Stimulated activated effector memory CD8-positive, alpha-beta T cell treated with anti-CD3 and anti-CD28 coated beads, Interleukin-12 subunit alpha, Interleukin-12 subunit beta, amount 100 ng/mL, for 72 hours (primary cell): ENCODE measurements at regions not wholly inside any gene's neighbourhood (a gene's known extent, or its start where the extent isn't known, plus 50 kb on each side); places are given as distances from the start of the nearest gene placed in this dataset.

ENCODE experiments used
- ATAC-seq: fragments of 150-1000 bp; cut with Tn5 transposase; 2 replicates; pipeline ENCODE4 v1.10.0; 2021
- DNase-seq, 2 donors: peaks; one replicate each; pipeline ENCODE4 v3.0.0; 2021 to 2022; ENCODE audit warnings: low spot score in 2 of 2
- H3K27ac Mint-ChIP-seq: one replicate; pipeline ENCODE4 v1.8.0; 2022; ENCODE audit warnings: mild to moderate bottlenecking, mixed read lengths
- H3K36me3 Mint-ChIP-seq: one replicate; pipeline ENCODE4 v1.8.0; 2022; ENCODE audit warnings: mild to moderate bottlenecking, mixed read lengths
- H3K4me1 Mint-ChIP-seq: one replicate; pipeline ENCODE4 v1.8.0; 2022; ENCODE audit warnings: mixed read lengths
- H3K4me3 Mint-ChIP-seq: one replicate; pipeline ENCODE4 v1.8.0; 2022; ENCODE audit warnings: mild to moderate bottlenecking, mixed read lengths
- H3K9me3 Mint-ChIP-seq: one replicate; pipeline ENCODE4 v1.8.0; 2022; ENCODE audit warnings: mixed read lengths

DNA sequence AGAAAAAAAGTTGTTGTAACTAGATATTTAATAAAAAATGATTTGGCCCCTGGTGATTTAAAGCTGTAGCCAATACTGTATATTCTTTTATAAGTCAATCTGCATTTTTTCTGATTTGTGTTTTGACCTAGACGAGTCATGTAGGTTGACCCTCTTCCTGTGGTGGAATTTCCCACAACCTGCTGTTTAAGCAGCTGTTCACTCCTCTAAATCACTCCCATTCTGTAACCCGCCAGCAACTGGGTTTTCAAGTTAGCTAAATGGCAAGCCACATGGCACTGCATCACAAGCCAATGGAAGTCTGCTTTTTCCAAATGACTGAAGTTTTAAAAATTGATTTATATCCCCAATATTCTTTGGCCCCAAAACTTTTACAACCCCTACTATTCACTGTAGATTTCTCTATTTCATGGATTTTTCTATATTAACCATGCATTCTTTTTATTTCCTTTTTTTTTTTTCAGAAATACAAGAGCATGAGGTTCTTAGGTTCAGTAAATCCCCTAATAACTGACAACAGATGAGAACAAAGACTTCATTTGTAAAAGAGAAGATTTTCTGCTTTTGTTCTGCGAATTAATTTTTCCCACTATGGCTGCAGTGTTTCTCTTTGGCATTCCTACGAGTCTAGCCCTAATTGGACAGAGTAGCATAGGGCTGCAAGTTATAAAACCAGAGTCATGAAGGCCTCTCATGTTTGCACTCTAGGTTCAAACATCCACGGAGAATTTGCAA lies 184.5 kb upstream of the TLE4 start:
- ATAC-seq = no peak
- Mint-ChIP-seq H3K36me3 (no peaks in the 10 kb centered on the region), H3K4me1 (no peaks in the 10 kb centered on the region), H3K27ac (no peak overlapping the region), H3K4me3 (no peak overlapping the region), H3K9me3 (no peaks in the 10 kb centered on the region)
- DNase-seq = no peak

- DNase-seq = no peak
- H3K27ac Mint-ChIP-seq = no peak overlapping the region
- no peaks in the 10 kb centered on the region for H3K9me3 Mint-ChIP-seq
- H3K4me1 Mint-ChIP-seq = no peaks in the 10 kb centered on the region
- no peaks in the 10 kb centered on the region for H3K36me3 Mint-ChIP-seq
- H3K4me3 Mint-ChIP-seq = no peak overlapping the region
- no peak for ATAC-seq
Measured at GRCh38 chr9:79390077-79390698, 181.6 kb upstream of the TLE4 start.

GRCh38 chr9:79390781-79391770 lies 180.7 kb upstream of the TLE4 start:
- Mint-ChIP-seq H3K4me1 (no peaks in the 10 kb centered on the region), H3K27ac (no peak overlapping the region), H3K36me3 (no peaks in the 10 kb centered on the region), H3K9me3 (no peaks in the 10 kb centered on the region), H3K4me3 (no peak overlapping the region)
- ATAC-seq (no peak), DNase-seq (no peak)

GRCh38 chr9:79395228-79395627 lies 176.5 kb upstream of the TLE4 start:
- Mint-ChIP-seq H3K27ac (no peak overlapping the region), H3K9me3 (no peaks in the 10 kb centered on the region), H3K4me1 (no peaks in the 10 kb centered on the region), H3K36me3 (no peaks in the 10 kb centered on the region), H3K4me3 (no peak overlapping the region)
- no peak for DNase-seq
- no peak for ATAC-seq

DNA sequence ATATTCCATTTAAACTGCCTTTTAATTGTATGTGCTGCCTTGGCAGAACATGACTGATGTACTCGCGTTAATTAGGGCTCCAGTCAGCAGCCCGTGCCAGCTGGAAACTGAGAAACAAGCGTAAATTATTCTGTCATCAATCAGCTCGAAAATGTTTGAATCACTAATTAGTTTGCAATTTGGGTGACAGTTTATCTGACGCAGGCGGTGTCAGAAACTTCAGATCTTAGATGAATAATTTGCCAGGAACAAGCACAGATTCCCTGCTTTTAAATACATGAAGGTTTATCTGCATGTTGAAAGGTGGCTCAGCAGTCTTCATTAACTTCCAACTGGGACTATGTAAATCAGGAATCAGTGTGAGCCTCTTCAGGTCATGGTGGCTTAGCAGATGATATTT lies 176.0 kb upstream of the TLE4 start:
- H3K4me1 Mint-ChIP-seq = no peaks in the 10 kb centered on the region
- no peak for ATAC-seq

DNA sequence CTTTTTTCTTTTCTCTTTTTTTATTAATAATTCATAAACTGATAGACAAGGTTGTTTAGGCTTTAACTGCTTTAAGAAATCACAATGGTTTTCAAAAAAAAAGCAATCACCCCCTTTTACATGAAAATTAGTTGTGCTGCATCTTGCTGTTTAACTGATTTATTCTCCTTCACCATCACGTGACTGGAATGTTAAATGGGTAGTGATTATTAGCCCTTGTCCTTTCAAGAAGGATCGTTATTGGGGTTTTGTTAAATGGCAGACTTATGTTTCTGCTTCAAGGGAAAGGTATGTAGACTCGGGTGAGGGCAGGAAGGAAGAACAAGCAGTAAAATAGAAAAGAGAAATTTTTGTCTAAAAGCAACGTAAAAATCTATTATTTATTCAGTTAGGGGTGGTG lies 175.6 kb upstream of the TLE4 start:
- Mint-ChIP-seq H3K9me3 (no peaks in the 10 kb centered on the region), H3K36me3 (no peaks in the 10 kb centered on the region), H3K4me3 (no peak overlapping the region), H3K27ac (no peak overlapping the region), H3K4me1 (no peaks in the 10 kb centered on the region)
- DNase-seq (no peak), ATAC-seq (no peak)

More for the DNA sequence above, 176.0 kb upstream of the TLE4 start:
- no peaks in the 10 kb centered on the region for H3K9me3 Mint-ChIP-seq
- H3K4me3 Mint-ChIP-seq = no peak overlapping the region
- no peaks in the 10 kb centered on the region for H3K36me3 Mint-ChIP-seq
- DNase-seq = no peak
- no peak overlapping the region for H3K27ac Mint-ChIP-seq

- Mint-ChIP-seq H3K36me3 (no peaks in the 10 kb centered on the region), H3K4me3 (no peak overlapping the region), H3K4me1 (no peaks in the 10 kb centered on the region), H3K27ac (no peak overlapping the region), H3K9me3 (no peaks in the 10 kb centered on the region)
- DNase-seq (no peak), ATAC-seq (peak; percentile 24)
Measured at GRCh38 chr9:79403495-79403894, 168.3 kb upstream of the TLE4 start.

GRCh38 chr9:79408200-79408599 lies 163.6 kb upstream of the TLE4 start:
- no peaks in the 10 kb centered on the region for H3K9me3 Mint-ChIP-seq
- no peaks in the 10 kb centered on the region for H3K4me1 Mint-ChIP-seq
- no peak overlapping the region for H3K4me3 Mint-ChIP-seq
- no peak for ATAC-seq
- no peak overlapping the region for H3K27ac Mint-ChIP-seq
- no peaks in the 10 kb centered on the region for H3K36me3 Mint-ChIP-seq
- no peak for DNase-seq

GRCh38 chr9:79408617-79409016 lies 163.1 kb upstream of the TLE4 start:
- Mint-ChIP-seq H3K9me3 (no peaks in the 10 kb centered on the region), H3K4me1 (no peaks in the 10 kb centered on the region), H3K36me3 (no peaks in the 10 kb centered on the region), H3K4me3 (no peak overlapping the region), H3K27ac (no peak overlapping the region)
- ATAC-seq (no peak), DNase-seq (no peak)

- Mint-ChIP-seq H3K4me1 (no peaks in the 10 kb centered on the region), H3K27ac (no peak overlapping the region), H3K4me3 (no peak overlapping the region), H3K9me3 (no peaks in the 10 kb centered on the region), H3K36me3 (no peaks in the 10 kb centered on the region)
- DNase-seq = no peak
- ATAC-seq = no peak
Measured at GRCh38 chr9:79409182-79409823, 162.5 kb upstream of the TLE4 start.

DNA sequence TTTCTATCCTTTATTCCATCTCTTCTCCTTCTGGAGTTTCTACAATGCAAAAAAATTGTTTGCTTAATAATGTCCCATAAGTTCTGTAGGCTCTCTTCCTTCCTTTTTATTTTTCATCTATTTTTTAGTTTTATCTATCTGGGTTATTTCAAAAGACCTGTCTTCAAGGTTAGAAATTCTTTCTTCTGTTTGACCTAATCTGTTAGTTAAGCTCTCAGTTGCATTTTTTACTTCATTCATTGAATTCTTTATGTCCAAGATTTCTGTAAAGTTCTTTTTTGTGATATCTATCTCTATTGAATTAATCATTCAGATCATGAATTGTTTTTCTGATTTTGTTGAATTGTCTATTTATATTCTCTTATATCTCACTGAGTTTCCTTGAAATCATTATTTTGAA lies 145.9 kb upstream of the TLE4 start:
- Mint-ChIP-seq H3K4me3 (no peak overlapping the region), H3K36me3 (no peaks in the 10 kb centered on the region), H3K4me1 (no peaks in the 10 kb centered on the region), H3K27ac (no peak overlapping the region), H3K9me3 (peaks cover 11% of the 10 kb centered on the region)
- ATAC-seq = no peak
- DNase-seq = no peak

- H3K27ac Mint-ChIP-seq = no peak overlapping the region
Measured at GRCh38 chr9:79428422-79428821, 143.3 kb upstream of the TLE4 start.

GRCh38 chr9:79430619-79431018 lies 141.1 kb upstream of the TLE4 start:
- no peak overlapping the region for H3K4me3 Mint-ChIP-seq
- no peaks in the 10 kb centered on the region for H3K36me3 Mint-ChIP-seq
- ATAC-seq = no peak
- peaks cover 9% of the 10 kb centered on the region for H3K9me3 Mint-ChIP-seq
- no peaks in the 10 kb centered on the region for H3K4me1 Mint-ChIP-seq
- H3K27ac Mint-ChIP-seq = no peak overlapping the region
- no peak for DNase-seq

More at GRCh38 chr9:79428422-79428821, 143.3 kb upstream of the TLE4 start:
- Mint-ChIP-seq H3K9me3 (peaks cover 11% of the 10 kb centered on the region), H3K4me3 (no peak overlapping the region), H3K4me1 (no peaks in the 10 kb centered on the region), H3K36me3 (no peaks in the 10 kb centered on the region)
- DNase-seq = no peak
- ATAC-seq = no peak

- DNase-seq (no peak), ATAC-seq (no peak)
- no peaks in the 10 kb centered on the region for H3K4me1 Mint-ChIP-seq
- H3K4me3 Mint-ChIP-seq = no peak overlapping the region
- peaks cover 4% of the 10 kb centered on the region for H3K9me3 Mint-ChIP-seq
- H3K36me3 Mint-ChIP-seq = no peaks in the 10 kb centered on the region
- H3K27ac Mint-ChIP-seq = no peak overlapping the region
Measured at GRCh38 chr9:79431019-79431679, 140.6 kb upstream of the TLE4 start.

DNA sequence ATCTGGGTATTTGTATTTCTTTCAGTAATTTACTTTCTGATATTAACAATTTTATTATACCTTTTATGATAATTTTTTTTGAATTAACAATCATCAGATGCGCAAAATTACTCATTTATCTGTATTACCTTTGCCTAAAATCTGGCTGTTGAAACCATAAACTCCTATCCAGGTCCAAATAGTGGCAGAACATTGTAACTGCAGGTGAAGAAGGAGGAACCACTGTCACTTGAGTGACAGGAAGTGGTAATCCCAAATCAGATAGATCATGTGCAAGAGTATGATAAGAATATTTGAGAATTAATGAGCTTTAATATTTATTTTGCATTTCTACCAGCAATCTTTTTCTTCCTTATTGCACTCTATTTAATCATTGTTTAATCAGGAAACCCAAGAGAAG lies 139.3 kb upstream of the TLE4 start:
- DNase-seq (no peak), ATAC-seq (no peak)
- Mint-ChIP-seq H3K9me3 (no peaks in the 10 kb centered on the region), H3K4me1 (no peaks in the 10 kb centered on the region), H3K36me3 (no peaks in the 10 kb centered on the region), H3K4me3 (no peak overlapping the region), H3K27ac (no peak overlapping the region)
